ENCODE measurements at regions not wholly inside any gene's neighbourhood (a gene's known extent, or its start where the extent isn't known, plus 50 kb on each side); places are given as distances from the start of the nearest gene placed in this dataset.

DNA sequence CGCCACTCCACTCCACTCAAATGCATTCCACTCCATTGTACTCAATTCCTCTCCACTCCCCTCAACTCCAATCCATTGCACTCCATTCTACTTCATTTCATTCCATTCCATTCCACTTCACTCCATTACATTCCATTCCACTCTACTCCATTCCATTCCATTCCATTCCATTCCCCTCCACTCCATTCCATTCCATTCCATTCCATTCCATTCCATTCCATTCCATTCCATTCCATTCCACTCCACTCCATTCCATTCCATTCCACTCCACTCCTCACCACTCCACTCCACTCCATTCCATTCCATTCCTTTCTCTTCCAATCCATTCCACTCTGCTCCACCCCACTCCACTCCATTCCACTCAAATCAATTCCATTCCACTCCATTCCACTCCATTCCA, 1459.9 kb downstream of the TSPY10 start:
- no peak for TF ChIP-seq CTCF (conservative IDR thresholded peaks at IDR 0.05; ENCODE audit: low read length)
- no peak for TF ChIP-seq EZH2phosphoT487 (IDR thresholded peaks at IDR 0.05; ENCODE audit: borderline replicate concordance, low read depth, low read length)
